NCI-H2107 treated with DMSO at 0.1 percent for 48 hours (cell line): ENCODE measurements at regions not wholly inside any gene's neighbourhood (a gene's known extent, or its start where the extent isn't known, plus 50 kb on each side); places are given as distances from the start of the nearest gene placed in this dataset.
"Not testable (repeated sequence)": the region's sequence is repeated elsewhere in the genome, so short reads cannot be mapped to it uniquely, and the experiment has no call there.

ENCODE experiments used
- DNase-seq: peaks from one replicate; lab custom pipeline; 2025; ENCODE audit not compliant: unreplicated experiment; lab: John Stamatoyannopoulos, UW

- no peak for DNase-seq
These were observed 401.9 kb upstream of the NDST4 start for GRCh38 chr4:115515366-115515765.

GRCh38 chr4:115514675-115515074 is 401.3 kb upstream of the NDST4 start:
- DNase-seq, result no peak

- no peak for DNase-seq
These were observed 391.9 kb upstream of the NDST4 start for GRCh38 chr4:115505326-115505725.

GRCh38 chr4:115501656-115502055 is 388.2 kb upstream of the NDST4 start:
- no peak for DNase-seq

GRCh38 chr4:115493770-115494169 is 380.4 kb upstream of the NDST4 start:
- not testable (repeated sequence) for DNase-seq

GRCh38 chr4:115491686-115492085 is 378.3 kb upstream of the NDST4 start:
- no peak for DNase-seq

- no peak for DNase-seq
These were observed 375.9 kb upstream of the NDST4 start for GRCh38 chr4:115489279-115489678.

GRCh38 chr4:115485402-115485801 is 372.0 kb upstream of the NDST4 start:
- DNase-seq, result no peak

GRCh38 chr4:115484479-115484878 is 371.1 kb upstream of the NDST4 start:
- DNase-seq, result no peak

GRCh38 chr4:115470763-115471162 is 357.3 kb upstream of the NDST4 start:
- no peak for DNase-seq

GRCh38 chr4:115459301-115459700 is 345.9 kb upstream of the NDST4 start:
- not testable (repeated sequence) for DNase-seq

GRCh38 chr4:115456231-115456630 is 342.8 kb upstream of the NDST4 start:
- DNase-seq, result no peak

- no peak for DNase-seq
These were observed 340.8 kb upstream of the NDST4 start for GRCh38 chr4:115454228-115454627.

- no peak for DNase-seq
These were observed 340.0 kb upstream of the NDST4 start for GRCh38 chr4:115453416-115453815.

- not testable (repeated sequence) for DNase-seq
These were observed 338.8 kb upstream of the NDST4 start for GRCh38 chr4:115452229-115452628.

- DNase-seq, result no peak
These were observed 324.3 kb upstream of the NDST4 start for GRCh38 chr4:115437739-115438138.

- DNase-seq, result no peak
These were observed 320.1 kb upstream of the NDST4 start for GRCh38 chr4:115433491-115433890.

GRCh38 chr4:115430024-115430423 is 316.6 kb upstream of the NDST4 start:
- no peak for DNase-seq

GRCh38 chr4:115428455-115428854 is 315.0 kb upstream of the NDST4 start:
- no peak for DNase-seq

- DNase-seq, result no peak
These were observed 311.4 kb upstream of the NDST4 start for GRCh38 chr4:115424852-115425251.

GRCh38 chr4:115418635-115419396 is 305.4 kb upstream of the NDST4 start:
- no peak for DNase-seq

GRCh38 chr4:115396034-115396433 is 282.6 kb upstream of the NDST4 start:
- DNase-seq, result no peak

GRCh38 chr4:115376866-115377265 is 263.4 kb upstream of the NDST4 start:
- no peak for DNase-seq
